ENCODE measurements at regions not wholly inside any gene's neighbourhood (a gene's known extent, or its start where the extent isn't known, plus 50 kb on each side); places are given as distances from the start of the nearest gene placed in this dataset.
"Not testable (repeated sequence)": the region's sequence is repeated elsewhere in the genome, so short reads cannot be mapped to it uniquely, and the experiment has no call there.

DNA sequence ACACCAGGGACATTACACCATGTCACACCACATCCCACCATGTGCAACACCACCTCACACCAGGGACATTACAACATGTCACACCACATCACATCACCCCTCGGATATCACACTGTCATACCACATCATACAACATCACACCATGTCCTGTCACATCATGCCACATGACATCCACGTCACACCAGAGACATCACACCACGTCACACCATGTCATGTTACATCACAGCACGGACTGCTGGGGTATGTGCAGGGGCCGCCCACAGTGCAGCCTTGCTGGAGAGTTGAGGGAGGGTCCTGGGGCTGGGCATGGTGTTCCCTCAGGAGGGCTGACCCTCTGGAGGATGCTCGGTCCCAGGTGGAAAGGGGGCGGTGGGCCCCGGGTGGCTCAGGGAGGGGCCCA is 91.4 kb downstream of the TMEM121 start:
- TF ChIP-seq POLR2A, CTCF (IDR thresholded peaks at IDR 0.05): not testable (repeated sequence)

Measured in testis (tissue), 2 donors.